Thoracic aorta (tissue), 2 donors: ENCODE measurements at regions not wholly inside any gene's neighbourhood (a gene's known extent, or its start where the extent isn't known, plus 50 kb on each side); places are given as distances from the start of the nearest gene placed in this dataset.

Experiments
- ATAC-seq: fragments of 150-250 bp; one replicate; pipeline ENCODE4 v1.8.0; 2017; ENCODE audit warnings: low read depth; ENCODE audit not compliant: insufficient number of reproducible peaks, low FRiP score
- DNase-seq: peaks from one replicate; pipeline ENCODE4 v3.0.0-alpha.2; 2020; ENCODE audit warnings: low spot score
- H3K27ac ChIP-seq, 2 donors: fragments of 200-600 bp; sonication (generic); 1 replicate in 1 of 2; 2 replicates in 1 of 2; pipeline ENCODE4 v1.5.1; 2016; ENCODE audit warnings: mild to moderate bottlenecking in 2 of 2, moderate library complexity in 2 of 2
- H3K27me3 ChIP-seq: fragments of 200-600 bp; sonication (generic); replicated peaks from 2 replicates; pipeline ENCODE4 v1.6.0; 2016; ENCODE audit warnings: mild to moderate bottlenecking; ENCODE audit not compliant: insufficient read depth
- H3K36me3 ChIP-seq: fragments of 200-600 bp; sonication (generic); one replicate; pipeline ENCODE4 v1.5.1; 2016
- H3K4me1 ChIP-seq, 2 donors: fragments of 200-600 bp; sonication (generic); 1 replicate in 1 of 2; 2 replicates in 1 of 2; pipeline versions ENCODE4 v1.5.1 to v1.6.0; 2016; ENCODE audit warnings: low read depth in 2 of 2, mild to moderate bottlenecking in 1 of 2; ENCODE audit not compliant: control insufficient read depth in 1 of 2
- H3K4me3 ChIP-seq: fragments of 200-600 bp; sonication (generic); 2 replicates; pipeline ENCODE4 v1.5.1; 2016; ENCODE audit warnings: mild to moderate bottlenecking
- H3K9me3 ChIP-seq: fragments of 200-600 bp; sonication (generic); 2 replicates; pipeline ENCODE4 v1.5.1; 2016
- CTCF ChIP-seq: fragments of 200-600 bp; sonication (generic); IDR thresholded peaks from one replicate; pipeline ENCODE4 v1.5.1; 2019; ENCODE audit warnings: antibody characterized with exemption

GRCh38 chr7:46542076-46542475, 621.0 kb upstream of the IGFBP3 start:
- Histone ChIP-seq H3K27ac (no peak overlapping the region), H3K4me1 (no peaks in the 10 kb centered on the region), H3K36me3 (no peaks in the 10 kb centered on the region), H3K4me3 (no peak overlapping the region), H3K9me3 (no peaks in the 10 kb centered on the region), H3K27me3 (no peaks in the 10 kb centered on the region)
- no peak for TF ChIP-seq CTCF
- no peak for ATAC-seq
- no peak for DNase-seq

- no peak for DNase-seq
- no peak for ATAC-seq
- H3K4me1 ChIP-seq: no peaks in the 10 kb centered on the region
- no peak for TF ChIP-seq CTCF
- no peaks in the 10 kb centered on the region for H3K27me3 ChIP-seq
- H3K4me3 ChIP-seq: no peak overlapping the region
- no peaks in the 10 kb centered on the region for H3K36me3 ChIP-seq
- H3K27ac ChIP-seq: no peak overlapping the region
- H3K9me3 ChIP-seq: no peaks in the 10 kb centered on the region
These were observed 618.9 kb upstream of the IGFBP3 start for GRCh38 chr7:46539892-46540483.

GRCh38 chr7:46537191-46537905, 616.3 kb upstream of the IGFBP3 start:
- no peak overlapping the region for H3K27ac ChIP-seq
- H3K4me1 ChIP-seq: no peaks in the 10 kb centered on the region
- H3K36me3 ChIP-seq: no peaks in the 10 kb centered on the region
- H3K27me3 ChIP-seq: no peaks in the 10 kb centered on the region
- DNase-seq (no peak), ATAC-seq (no peak)
- H3K9me3 ChIP-seq: no peaks in the 10 kb centered on the region
- no peak for TF ChIP-seq CTCF
- H3K4me3 ChIP-seq: no peak overlapping the region

- Histone ChIP-seq H3K4me1 (no peaks in the 10 kb centered on the region), H3K27ac (no peak overlapping the region), H3K4me3 (no peak overlapping the region), H3K9me3 (no peaks in the 10 kb centered on the region), H3K36me3 (no peaks in the 10 kb centered on the region), H3K27me3 (no peaks in the 10 kb centered on the region)
- no peak for TF ChIP-seq CTCF
- no peak for ATAC-seq
- no peak for DNase-seq
These were observed 613.9 kb upstream of the IGFBP3 start for GRCh38 chr7:46534664-46535588.

- ATAC-seq (no peak), DNase-seq (no peak)
- H3K36me3 ChIP-seq: no peaks in the 10 kb centered on the region
- no peak for TF ChIP-seq CTCF
- H3K27me3 ChIP-seq: no peaks in the 10 kb centered on the region
- H3K4me3 ChIP-seq: no peak overlapping the region
- no peaks in the 10 kb centered on the region for H3K9me3 ChIP-seq
- H3K27ac ChIP-seq: no peak overlapping the region
- no peaks in the 10 kb centered on the region for H3K4me1 ChIP-seq
These were observed 612.9 kb upstream of the IGFBP3 start for GRCh38 chr7:46533946-46534345.
